NCI-H146 treated with DMSO at 0.1 percent for 48 hours (cell line): ENCODE measurements at regions not wholly inside any gene's neighbourhood (a gene's known extent, or its start where the extent isn't known, plus 50 kb on each side); places are given as distances from the start of the nearest gene placed in this dataset.
"Not testable (repeated sequence)": the region's sequence is repeated elsewhere in the genome, so short reads cannot be mapped to it uniquely, and the experiment has no call there.

Experiments used
- DNase-seq: peaks from one replicate; lab custom pipeline; 2025; ENCODE audit not compliant: unreplicated experiment; lab: John Stamatoyannopoulos, UW

DNA sequence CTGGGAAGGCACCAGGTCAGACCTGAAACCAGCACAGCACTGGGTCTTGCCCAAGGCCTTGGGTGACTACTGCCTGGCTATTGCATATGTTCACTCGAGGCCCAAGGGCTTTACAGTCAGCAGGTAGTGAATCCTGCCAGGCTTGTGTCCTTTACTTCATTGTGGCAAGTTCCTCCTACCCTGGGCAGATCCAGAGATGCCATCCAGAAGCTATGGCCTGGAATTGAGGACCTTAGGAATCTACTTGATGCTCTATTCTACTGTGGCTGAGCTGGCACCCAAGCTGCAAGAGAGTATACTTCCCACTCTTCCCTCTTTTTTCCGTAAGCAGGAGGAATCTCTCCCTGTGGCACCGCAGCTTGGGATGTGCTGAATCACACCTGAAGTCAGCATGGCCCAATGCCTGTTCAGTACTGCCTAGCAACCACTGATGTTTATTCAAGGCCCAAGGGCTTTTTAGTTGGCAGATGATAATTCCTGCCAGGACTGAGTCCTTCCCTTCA, 246.7 kb upstream of the CTBP2 start:
- DNase-seq: no peak

GRCh38 chr10:125404902-125405301, 244.5 kb upstream of the CTBP2 start:
- not testable (repeated sequence) for DNase-seq

GRCh38 chr10:125401462-125401861, 241.1 kb upstream of the CTBP2 start:
- no peak for DNase-seq

DNA sequence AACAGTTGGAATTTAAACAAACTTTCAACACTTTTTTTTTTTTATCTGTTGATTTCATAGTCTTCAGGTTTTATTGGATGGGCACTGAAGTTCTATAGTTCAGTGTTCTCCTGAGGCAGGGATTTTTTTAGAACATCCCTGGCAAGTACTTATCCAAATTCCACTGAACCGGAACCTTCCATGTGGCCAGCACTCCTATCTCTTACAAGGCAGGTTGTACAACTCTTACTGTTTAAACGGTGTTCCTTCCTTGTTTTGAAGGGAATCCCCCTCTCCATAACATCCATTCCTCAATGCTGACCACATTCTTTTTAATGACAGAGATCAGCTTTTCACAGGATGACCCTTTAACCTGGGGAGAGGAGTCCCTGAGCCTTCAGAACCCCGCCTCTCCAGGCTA, 238.9 kb upstream of the CTBP2 start:
- DNase-seq: no peak

DNA sequence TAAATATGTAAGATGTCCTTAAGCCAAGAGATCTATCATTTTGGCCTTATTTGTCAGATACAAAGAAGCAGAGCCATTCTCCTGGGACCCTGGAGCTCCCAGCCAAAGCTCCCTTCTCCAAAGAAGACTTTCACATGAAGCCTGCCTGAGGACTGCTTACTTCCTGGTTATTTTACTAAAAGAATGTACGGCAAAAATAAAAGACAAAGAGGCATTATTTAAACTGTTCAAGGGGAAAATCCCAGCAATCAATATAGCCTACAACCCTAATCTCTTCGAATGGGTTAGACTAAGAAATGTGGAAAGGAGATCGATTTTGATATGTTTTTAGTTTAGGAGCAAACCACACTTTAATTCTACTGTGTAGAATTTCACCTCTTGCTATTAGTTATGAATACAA, 237.9 kb upstream of the CTBP2 start:
- no peak for DNase-seq

- no peak for DNase-seq
Measured at GRCh38 chr10:125397608-125398007, 237.2 kb upstream of the CTBP2 start.

- no peak for DNase-seq
Measured at GRCh38 chr10:125396676-125397075, 236.3 kb upstream of the CTBP2 start.

DNA sequence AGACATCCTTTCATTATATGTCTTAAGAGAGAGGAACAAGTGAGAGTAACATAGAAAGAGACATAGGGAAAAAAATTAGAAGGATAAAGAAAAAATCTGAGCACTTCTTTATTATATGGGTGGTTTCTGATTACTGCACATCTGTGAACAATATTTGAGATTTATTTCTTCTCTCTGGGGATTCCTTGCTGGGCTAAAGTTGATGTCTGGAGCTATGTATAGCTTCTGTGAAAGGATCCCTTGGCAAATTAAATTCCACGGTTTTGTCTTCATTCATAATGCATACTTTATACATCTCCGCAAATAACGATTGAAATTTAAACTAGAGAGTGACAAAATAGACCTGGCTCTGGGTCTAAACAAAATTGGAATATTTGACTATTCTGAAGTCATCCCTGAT, 232.2 kb upstream of the CTBP2 start:
- DNase-seq: no peak

- no peak for DNase-seq
Measured at GRCh38 chr10:125392154-125392553, 231.8 kb upstream of the CTBP2 start.

DNA sequence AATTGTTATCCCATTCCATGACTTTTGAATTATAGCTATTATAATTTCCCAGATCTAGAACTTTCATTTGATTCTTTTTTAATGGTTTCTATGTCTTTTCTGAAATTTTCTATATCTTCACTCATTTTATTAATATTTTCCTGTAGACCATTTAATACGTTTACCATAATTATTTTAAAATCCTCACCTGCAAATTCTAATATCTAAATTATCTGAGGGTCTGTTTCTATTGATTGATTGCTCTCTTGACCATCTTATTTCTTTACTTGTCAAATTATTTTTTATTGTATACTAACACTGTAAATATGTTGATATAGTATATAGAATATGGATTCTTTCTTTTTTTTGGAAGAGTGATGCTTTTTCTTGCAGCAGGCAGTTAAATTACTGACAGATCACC, 229.3 kb upstream of the CTBP2 start:
- no peak for DNase-seq

- no peak for DNase-seq
Measured at GRCh38 chr10:125379592-125379991, 219.2 kb upstream of the CTBP2 start.

DNA sequence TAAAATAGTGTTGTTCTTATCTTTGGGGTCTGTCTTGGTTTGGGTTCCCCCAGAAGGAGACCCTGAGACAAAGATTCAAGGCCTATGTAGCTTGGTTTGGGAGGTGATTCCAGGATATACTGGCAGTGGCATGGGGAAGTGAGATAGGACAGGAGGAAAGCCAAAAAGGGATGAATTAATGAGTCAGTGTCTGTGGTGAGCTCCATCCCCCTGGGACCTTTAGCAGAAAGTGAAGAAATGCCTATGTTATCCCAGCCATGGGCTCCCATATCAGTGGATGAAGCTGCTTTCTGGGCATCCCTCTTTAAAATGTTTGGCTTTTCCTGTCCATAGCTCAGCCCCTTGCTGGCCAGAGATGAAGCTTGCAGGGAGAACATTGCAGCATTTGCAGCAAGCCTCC, 217.0 kb upstream of the CTBP2 start:
- DNase-seq: no peak

DNA sequence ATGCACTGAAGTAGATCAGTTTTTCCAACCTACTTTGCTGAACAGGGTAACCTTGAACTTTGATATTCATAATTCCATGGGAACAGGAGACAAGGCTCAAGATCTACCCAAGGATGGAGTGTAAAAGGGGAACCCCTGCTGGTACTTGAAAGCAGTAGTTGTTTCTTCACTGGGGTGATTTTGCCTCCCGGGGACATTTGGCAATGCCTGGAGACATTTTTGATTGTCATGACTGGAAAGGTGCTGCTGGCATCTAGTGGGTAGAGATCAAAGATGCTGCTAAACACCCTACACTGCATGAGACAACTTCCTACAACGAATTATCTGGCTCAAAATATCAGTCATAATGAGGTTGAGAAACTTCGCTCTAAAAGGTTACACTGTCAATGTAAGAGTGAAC, 214.8 kb upstream of the CTBP2 start:
- no peak for DNase-seq

DNA sequence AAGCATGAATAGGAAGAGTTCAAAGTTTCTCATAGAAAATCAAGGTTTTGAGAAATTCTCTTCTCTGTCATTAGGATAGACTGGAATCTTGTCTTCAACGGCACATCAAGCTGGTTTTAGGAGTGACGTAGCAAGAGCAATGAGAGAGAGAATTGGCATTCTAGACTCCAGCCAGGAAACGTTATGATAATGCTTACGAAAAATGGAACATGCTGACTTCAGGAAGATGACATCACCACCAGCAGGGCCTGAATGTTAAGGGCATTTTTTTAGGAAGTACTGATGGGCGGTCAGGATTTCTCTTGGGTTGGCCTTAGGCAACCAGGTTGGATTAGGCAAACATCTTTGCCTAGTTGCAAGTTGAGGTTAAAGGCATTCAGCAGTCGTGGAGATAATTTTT, 213.2 kb upstream of the CTBP2 start:
- no peak for DNase-seq

DNA sequence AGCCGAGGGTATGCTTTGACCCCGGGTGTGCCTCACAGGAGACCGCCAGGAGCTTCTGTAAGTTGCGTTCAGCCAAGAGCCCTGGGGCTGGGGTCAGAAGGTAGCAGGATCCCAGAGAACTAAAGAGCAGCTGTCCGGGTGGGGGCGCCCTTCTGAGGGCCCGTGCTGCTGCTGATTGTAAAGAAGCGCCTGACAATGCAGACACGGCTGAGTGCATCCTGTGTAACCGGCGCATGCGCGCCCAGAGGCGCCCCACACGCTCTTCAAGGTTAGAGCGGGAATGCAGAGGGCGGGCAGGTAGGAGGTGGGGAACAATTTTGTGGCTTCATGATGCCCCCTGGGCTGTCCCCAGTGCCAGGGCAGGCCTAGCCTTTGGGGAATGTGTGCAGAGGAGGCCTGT, 210.2 kb upstream of the CTBP2 start:
- no peak for DNase-seq

DNA sequence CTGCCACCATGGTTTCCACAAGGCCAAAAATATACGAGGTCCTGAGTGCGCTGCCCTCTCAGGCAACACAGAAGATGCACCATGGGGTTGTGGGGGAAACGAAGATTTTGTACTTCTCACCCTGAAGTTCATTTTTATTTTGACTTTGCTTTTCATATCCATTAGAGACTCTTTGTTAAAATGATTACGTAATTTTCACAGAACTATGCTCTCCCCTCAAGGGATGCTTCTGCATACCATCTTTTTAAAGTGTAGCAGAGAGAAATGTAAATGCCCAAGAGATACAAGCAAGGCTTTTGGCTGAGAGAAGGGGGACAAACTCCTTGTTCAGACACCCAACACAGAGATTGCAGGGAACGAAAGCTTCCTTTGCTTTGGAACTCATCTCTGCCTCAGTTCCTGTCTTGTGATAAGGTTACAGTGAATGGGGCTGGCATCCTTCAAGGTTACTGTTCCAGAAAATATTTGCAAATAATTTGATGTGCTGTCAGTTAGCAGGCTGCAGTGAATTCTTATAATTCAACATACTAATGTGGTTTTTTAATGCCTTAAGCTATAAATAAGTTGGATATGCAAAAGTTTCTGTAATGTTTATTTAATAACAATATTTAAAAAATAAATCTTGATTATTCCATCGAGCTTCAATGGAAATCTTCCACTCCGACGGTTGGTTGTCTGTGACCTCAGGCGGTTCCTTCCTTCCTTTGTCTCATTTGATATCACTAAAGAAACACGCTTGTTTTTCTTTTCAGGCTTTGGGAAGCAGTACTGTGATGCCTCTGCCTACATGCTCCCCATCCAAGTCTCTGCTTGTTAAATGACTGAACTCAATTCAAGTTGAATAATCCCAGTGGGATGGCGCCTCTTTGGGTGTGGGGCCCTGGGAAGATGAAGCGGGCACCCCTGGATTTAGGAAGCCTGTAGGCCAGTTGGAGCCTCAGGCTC, 209.3 kb upstream of the CTBP2 start:
- DNase-seq: no peak

DNA sequence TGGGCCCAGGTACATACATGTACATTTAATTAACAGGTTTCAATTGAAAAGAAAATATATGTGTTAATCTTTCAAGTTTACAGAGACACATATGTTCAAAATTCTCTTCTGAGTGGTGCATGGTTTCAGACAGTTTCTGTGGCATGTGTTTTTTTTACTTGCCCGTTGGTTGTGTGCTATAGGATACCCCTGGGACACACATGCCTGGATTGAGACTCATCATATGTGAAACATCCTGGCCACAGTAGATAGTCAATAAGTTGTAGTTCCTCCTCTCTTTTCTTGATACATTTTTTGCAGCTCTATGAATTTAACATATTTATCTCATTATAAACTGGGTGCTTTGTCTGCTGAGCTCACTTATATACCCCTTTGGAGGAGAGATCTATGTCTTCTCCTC, 207.8 kb upstream of the CTBP2 start:
- DNase-seq: no peak

GRCh38 chr10:125363791-125364190, 203.4 kb upstream of the CTBP2 start:
- DNase-seq: no peak

- no peak for DNase-seq
Measured at GRCh38 chr10:125362950-125363349, 202.6 kb upstream of the CTBP2 start.

- DNase-seq: no peak
Measured at GRCh38 chr10:125359401-125359800, 199.0 kb upstream of the CTBP2 start.

DNA sequence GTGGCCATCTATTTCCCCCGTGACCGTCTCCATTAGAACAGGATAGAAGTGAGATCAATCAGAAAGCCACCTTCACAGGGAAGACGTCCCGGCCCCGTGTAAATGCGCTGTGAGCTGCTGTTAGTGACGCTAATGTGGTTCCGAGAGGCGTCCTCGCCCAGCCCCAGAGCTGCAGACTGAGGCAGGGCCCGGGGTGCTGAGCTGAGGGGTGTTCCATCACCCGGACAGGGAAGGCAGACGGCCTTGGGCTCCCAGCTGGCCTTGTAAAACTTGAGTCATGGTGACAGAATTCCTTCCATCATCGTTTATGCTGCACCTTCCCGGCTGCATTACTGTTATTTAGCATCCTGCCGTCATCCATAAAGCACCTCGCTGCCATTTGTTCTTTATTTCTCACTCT, 195.3 kb upstream of the CTBP2 start:
- DNase-seq: no peak

DNA sequence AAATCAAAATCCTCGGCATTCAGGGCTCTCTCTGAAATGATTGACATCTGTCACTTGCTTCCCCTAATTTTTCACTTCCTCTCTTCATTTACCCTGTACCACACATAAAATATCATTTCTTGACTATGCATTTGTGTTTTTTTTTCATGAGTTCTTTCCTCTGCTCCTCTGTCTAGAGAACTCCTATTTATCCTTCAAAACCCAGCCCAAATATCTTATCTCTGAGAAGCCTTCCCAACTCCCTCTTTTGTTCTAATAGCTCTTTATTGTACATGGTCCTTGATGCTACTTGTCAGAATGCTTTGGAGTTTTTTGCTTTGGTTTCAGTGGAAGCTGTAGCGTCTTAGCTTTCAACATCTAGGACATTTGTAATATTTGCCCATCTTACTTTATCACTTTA, 190.2 kb upstream of the CTBP2 start:
- no peak for DNase-seq

- DNase-seq: no peak
Measured at GRCh38 chr10:125348536-125348935, 188.2 kb upstream of the CTBP2 start.
